SU-DHL-6 (cell line): ENCODE measurements at regions not wholly inside any gene's neighbourhood (a gene's known extent, or its start where the extent isn't known, plus 50 kb on each side); places are given as distances from the start of the nearest gene placed in this dataset.

Experiments
- H2AFZ ChIP-seq: fragments of 200-600 bp; sonication (generic); 2 replicates; pipeline ENCODE4 v1.6.1; 2014; ENCODE audit warnings: low read depth, mild to moderate bottlenecking, moderate library complexity, mixed read lengths, antibody characterized with exemption, low read length; ENCODE audit not compliant: severe bottlenecking
- H3F3A ChIP-seq: fragments of 200-600 bp; shearing (Covaris generic); 2 replicates; pipeline ENCODE4 v1.6.0; 2016; ENCODE audit warnings: antibody characterized with exemption, mild to moderate bottlenecking; ENCODE audit not compliant: insufficient read depth
- H3K27ac ChIP-seq: fragments of 200-600 bp; sonication (generic); 2 replicates; pipeline ENCODE4 v1.5.1; 2016; ENCODE audit warnings: low read depth, mild to moderate bottlenecking, low read length, moderate library complexity, mixed read lengths
- H3K27me3 ChIP-seq: fragments of 200-600 bp; sonication (generic), shearing (Covaris generic); 2 replicates; pipeline ENCODE4 v1.6.0; 2014; ENCODE audit warnings: mild to moderate bottlenecking, low read length
- H3K36me3 ChIP-seq: fragments of 200-600 bp; sonication (generic); 2 replicates; pipeline ENCODE4 v1.6.1; 2014; ENCODE audit warnings: mild to moderate bottlenecking, low read length, mixed read lengths
- H3K4me2 ChIP-seq: fragments of 300-600, 200-600 bp; shearing (Covaris generic), sonication (generic); 2 replicates; pipeline ENCODE4 v1.6.0; 2014; ENCODE audit warnings: low read length, low read depth, mild to moderate bottlenecking; ENCODE audit not compliant: poor library complexity, severe bottlenecking
- H3K4me3 ChIP-seq: fragments of 200-600 bp; sonication (generic); 2 replicates; pipeline ENCODE4 v1.5.1; 2014; ENCODE audit warnings: antibody characterized with exemption, low read length, mild to moderate bottlenecking, mixed read lengths; ENCODE audit not compliant: insufficient read depth, poor library complexity, severe bottlenecking
- H3K79me2 ChIP-seq: fragments of 200-600 bp; sonication (generic); 2 replicates; pipeline ENCODE4 v1.6.1; 2014; ENCODE audit warnings: mild to moderate bottlenecking, low read length, moderate library complexity; ENCODE audit not compliant: insufficient read depth
- H3K9ac ChIP-seq: fragments of 200-600 bp; sonication (generic); 2 replicates; pipeline ENCODE4 v1.7.0; 2014; ENCODE audit warnings: mild to moderate bottlenecking, low read length
- H3K9me2 ChIP-seq: fragments of 200-600 bp; sonication (generic); replicated peaks from 2 replicates; pipeline ENCODE4 v1.6.1; 2014; ENCODE audit warnings: low read length; ENCODE audit not compliant: insufficient read depth
- H3K9me3 ChIP-seq: fragments of 200-600 bp; sonication (generic); 2 replicates; pipeline ENCODE4 v1.6.1; 2014; ENCODE audit warnings: low read length, mixed read lengths; ENCODE audit not compliant: insufficient read depth
- H4K20me1 ChIP-seq: fragments of 200-600 bp; sonication (generic); 2 replicates; pipeline ENCODE4 v1.6.1; 2014; ENCODE audit warnings: low read depth, mild to moderate bottlenecking, antibody characterized with exemption, low read length, moderate library complexity, mixed read lengths
- EZH2phosphoT487 ChIP-seq: fragments of 200-600 bp; sonication (generic), shearing (Covaris generic); conservative IDR thresholded peaks from 2 replicates; pipeline ENCODE4 v1.6.1; 2018; ENCODE audit warnings: mild to moderate bottlenecking, antibody characterized with exemption, low read length, moderate library complexity, mixed read lengths
- TF ChIP-seq, protein P1 (sequence below): fragments of 200-600 bp; sonication (generic); IDR thresholded peaks from one replicate; pipeline ENCODE4 v1.5.1; 2017; ENCODE audit warnings: antibody characterized with exemption, mild to moderate bottlenecking, low read length, moderate library complexity; ENCODE audit not compliant: insufficient read depth, poor library complexity, severe bottlenecking

DNA sequence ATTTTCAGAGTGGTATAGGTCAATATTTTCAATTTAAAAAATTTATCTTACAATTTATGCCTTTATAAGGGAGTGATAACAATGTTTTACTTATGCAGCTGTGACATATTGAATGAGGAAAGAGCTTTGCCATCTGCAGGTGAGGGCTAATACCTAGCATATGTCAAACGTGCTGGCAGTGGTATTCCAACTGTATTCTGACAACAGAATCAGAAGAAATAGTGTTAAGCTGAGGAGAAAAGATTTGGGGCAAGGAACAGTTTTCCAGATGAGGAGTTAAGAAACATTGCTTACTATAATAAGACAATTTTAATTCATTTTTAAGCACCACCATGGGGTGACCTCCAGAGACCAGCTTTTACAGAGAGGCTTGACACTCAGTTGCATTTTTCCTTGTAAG, 267.8 kb upstream of the ZNF608 start:
- Histone ChIP-seq H3K9me3 (no peaks in the 10 kb centered on the region), H3K79me2 (no peaks in the 10 kb centered on the region), H3K36me3 (no peaks in the 10 kb centered on the region), H3K27me3 (no peaks in the 10 kb centered on the region), H2AFZ (no peak overlapping the region), H3K4me3 (no peak overlapping the region), H3F3A (no peaks in the 10 kb centered on the region), H3K9ac (no peak overlapping the region), H4K20me1 (no peaks in the 10 kb centered on the region), H3K9me2 (no peaks in the 10 kb centered on the region), H3K4me2 (no peak overlapping the region), H3K27ac (no peak overlapping the region)
- no peak for TF ChIP-seq EZH2phosphoT487
- TF ChIP-seq, protein P1, sequence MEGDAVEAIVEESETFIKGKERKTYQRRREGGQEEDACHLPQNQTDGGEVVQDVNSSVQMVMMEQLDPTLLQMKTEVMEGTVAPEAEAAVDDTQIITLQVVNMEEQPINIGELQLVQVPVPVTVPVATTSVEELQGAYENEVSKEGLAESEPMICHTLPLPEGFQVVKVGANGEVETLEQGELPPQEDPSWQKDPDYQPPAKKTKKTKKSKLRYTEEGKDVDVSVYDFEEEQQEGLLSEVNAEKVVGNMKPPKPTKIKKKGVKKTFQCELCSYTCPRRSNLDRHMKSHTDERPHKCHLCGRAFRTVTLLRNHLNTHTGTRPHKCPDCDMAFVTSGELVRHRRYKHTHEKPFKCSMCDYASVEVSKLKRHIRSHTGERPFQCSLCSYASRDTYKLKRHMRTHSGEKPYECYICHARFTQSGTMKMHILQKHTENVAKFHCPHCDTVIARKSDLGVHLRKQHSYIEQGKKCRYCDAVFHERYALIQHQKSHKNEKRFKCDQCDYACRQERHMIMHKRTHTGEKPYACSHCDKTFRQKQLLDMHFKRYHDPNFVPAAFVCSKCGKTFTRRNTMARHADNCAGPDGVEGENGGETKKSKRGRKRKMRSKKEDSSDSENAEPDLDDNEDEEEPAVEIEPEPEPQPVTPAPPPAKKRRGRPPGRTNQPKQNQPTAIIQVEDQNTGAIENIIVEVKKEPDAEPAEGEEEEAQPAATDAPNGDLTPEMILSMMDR = no peak

DNA sequence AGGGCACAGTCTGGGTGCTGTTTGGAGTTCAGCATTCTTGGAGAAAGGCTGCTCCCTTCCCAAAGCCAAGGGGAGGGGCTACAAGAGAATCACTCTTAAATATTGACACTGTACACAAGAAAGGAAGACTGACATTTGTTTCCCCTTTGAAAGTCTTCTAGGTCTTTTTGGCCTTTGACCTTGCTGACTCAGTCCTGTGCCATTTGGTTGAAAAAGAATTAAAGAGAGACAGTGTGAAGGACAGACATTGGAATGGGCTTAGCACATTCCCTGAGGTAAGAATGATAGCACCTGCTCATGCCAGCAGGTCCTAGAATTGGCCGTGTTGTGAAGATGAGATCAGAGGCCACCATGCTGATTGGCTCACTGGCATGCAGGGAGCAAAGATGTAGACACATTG, 271.4 kb upstream of the ZNF608 start:
- Histone ChIP-seq H3K79me2 (no peaks in the 10 kb centered on the region), H2AFZ (no peak overlapping the region), H3K9me3 (no peaks in the 10 kb centered on the region), H3F3A (no peaks in the 10 kb centered on the region), H3K9ac (no peak overlapping the region), H3K9me2 (no peaks in the 10 kb centered on the region), H3K4me2 (no peak overlapping the region), H3K4me3 (no peak overlapping the region), H4K20me1 (no peaks in the 10 kb centered on the region), H3K36me3 (no peaks in the 10 kb centered on the region), H3K27me3 (no peaks in the 10 kb centered on the region), H3K27ac (no peak overlapping the region)
- no peak for TF ChIP-seq EZH2phosphoT487
- TF ChIP-seq, protein P1 = no peak

DNA sequence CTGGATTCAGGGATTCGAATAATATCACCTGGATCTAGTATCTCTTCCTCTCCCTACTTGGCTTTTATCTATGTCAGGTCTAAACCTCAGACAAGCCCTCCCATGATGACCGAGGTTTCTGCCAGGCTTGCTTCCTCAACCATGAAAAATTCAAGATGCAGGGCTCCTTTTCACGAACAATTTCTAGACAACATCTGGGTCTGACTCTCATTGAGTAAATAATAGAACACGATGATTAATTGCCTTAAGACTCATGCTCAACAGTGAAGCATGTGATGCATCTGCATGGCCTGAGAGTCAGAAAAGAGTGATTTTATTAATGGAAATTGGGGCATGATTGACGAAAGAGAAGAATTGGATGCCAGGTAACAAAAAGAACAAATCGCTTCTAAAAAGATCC, 277.2 kb upstream of the ZNF608 start:
- H2AFZ ChIP-seq = no peak overlapping the region
- H4K20me1 ChIP-seq = no peaks in the 10 kb centered on the region
- no peaks in the 10 kb centered on the region for H3K36me3 ChIP-seq
- TF ChIP-seq EZH2phosphoT487 = no peak
- TF ChIP-seq, protein P1 = no peak
- no peaks in the 10 kb centered on the region for H3F3A ChIP-seq
- H3K79me2 ChIP-seq = no peaks in the 10 kb centered on the region
- no peak overlapping the region for H3K9ac ChIP-seq
- H3K27ac ChIP-seq = no peak overlapping the region
- no peak overlapping the region for H3K4me3 ChIP-seq
- no peaks in the 10 kb centered on the region for H3K9me2 ChIP-seq
- H3K27me3 ChIP-seq = no peaks in the 10 kb centered on the region
- no peak overlapping the region for H3K4me2 ChIP-seq
- H3K9me3 ChIP-seq = no peaks in the 10 kb centered on the region
